Uterus (tissue), 3 donors: ENCODE measurements at regions not wholly inside any gene's neighbourhood (a gene's known extent, or its start where the extent isn't known, plus 50 kb on each side); places are given as distances from the start of the nearest gene placed in this dataset.

ENCODE experiments used
- DNase-seq, 2 donors: peaks; one replicate each; pipeline ENCODE4 v3.0.0-alpha.2; 2019 to 2020
- H3K27ac ChIP-seq, 2 donors: fragments of 200-600 bp; sonication (generic); 1 replicate in 1 of 2; 2 replicates in 1 of 2; pipeline ENCODE4 v1.5.1; 2016 to 2018
- H3K27me3 ChIP-seq, 2 donors: fragments of 200-600 bp; sonication (generic); one replicate each; pipeline ENCODE4 v1.5.1; 2018 to 2019; ENCODE audit warnings: control low read depth in 1 of 2
- H3K36me3 ChIP-seq, 2 donors: fragments of 200-600 bp; sonication (generic); one replicate each; pipeline ENCODE4 v1.5.1; 2019; ENCODE audit warnings: control low read depth in 1 of 2
- H3K4me1 ChIP-seq, 2 donors: fragments of 200-600 bp; sonication (generic); one replicate each; pipeline ENCODE4 v1.5.1; 2018 to 2019; ENCODE audit warnings: control low read depth in 1 of 2
- H3K4me3 ChIP-seq, 2 donors: fragments of 200-600 bp; sonication (generic); 1 replicate in 1 of 2; 2 replicates in 1 of 2; pipeline ENCODE4 v1.5.1; 2018 to 2019; ENCODE audit warnings: mild to moderate bottlenecking in 1 of 2
- H3K9me3 ChIP-seq, 2 donors: fragments of 200-600 bp; sonication (generic); one replicate each; pipeline ENCODE4 v1.5.1; 2019; ENCODE audit warnings: control low read depth in 1 of 2
- POLR2A ChIP-seq, 2 donors: fragments of 450-650 bp; IDR thresholded peaks; one replicate each; pipeline ENCODE4 v1.6.1; 2016; ENCODE audit warnings: antibody characterized with exemption in 2 of 2, mild to moderate bottlenecking in 1 of 2, moderate library complexity in 1 of 2
- intact Hi-C: fragments of 100-400 bp; cut with DNase I; formaldehyde crosslinking; loops from one replicate; pipeline ENCODE4 v1.15.1; 2023; ENCODE audit warnings: low total_unique reads
- TF ChIP-seq, protein P1 (sequence below), 4 experiments: fragments of 200-600 bp in 2 of 4; fragments of 450-650 bp in 2 of 4; sonication (generic) in 2 of 4; IDR thresholded peaks; one replicate each; pipeline ENCODE4 v1.5.1; 2016 to 2019; ENCODE audit warnings: antibody characterized with exemption in 4 of 4, mild to moderate bottlenecking in 2 of 4, moderate library complexity in 1 of 4
- donor health status: DM: yes; HTN: yes; CAD: no.

DNA sequence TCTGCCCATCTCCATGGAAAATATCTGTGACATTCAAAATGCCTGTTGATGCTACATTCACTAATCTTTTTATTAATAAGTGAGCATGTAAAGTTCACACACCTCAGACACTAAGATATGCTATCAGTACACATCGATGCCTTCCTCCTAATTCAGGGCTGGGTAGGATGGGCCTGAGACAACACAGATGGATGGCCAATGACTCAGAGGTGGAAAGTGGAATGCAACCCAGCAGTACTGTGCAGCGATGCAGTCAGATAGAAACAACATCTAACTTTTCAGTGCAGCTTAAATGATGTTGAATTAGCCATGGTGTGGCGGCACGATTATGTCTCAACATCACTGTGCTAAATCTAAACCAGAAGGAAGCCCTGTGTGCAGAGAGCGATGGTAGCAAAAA, 161.6 kb upstream of the KCNJ15 start:
- Histone ChIP-seq H3K36me3 (no peaks in the 10 kb centered on the region), H3K27me3 (no peaks in the 10 kb centered on the region), H3K27ac (no peak overlapping the region), H3K9me3 (no peaks in the 10 kb centered on the region), H3K4me3 (no peak overlapping the region), H3K4me1 (no peaks in the 10 kb centered on the region)
- DNase-seq: no peak
- TF ChIP-seq, protein P1, sequence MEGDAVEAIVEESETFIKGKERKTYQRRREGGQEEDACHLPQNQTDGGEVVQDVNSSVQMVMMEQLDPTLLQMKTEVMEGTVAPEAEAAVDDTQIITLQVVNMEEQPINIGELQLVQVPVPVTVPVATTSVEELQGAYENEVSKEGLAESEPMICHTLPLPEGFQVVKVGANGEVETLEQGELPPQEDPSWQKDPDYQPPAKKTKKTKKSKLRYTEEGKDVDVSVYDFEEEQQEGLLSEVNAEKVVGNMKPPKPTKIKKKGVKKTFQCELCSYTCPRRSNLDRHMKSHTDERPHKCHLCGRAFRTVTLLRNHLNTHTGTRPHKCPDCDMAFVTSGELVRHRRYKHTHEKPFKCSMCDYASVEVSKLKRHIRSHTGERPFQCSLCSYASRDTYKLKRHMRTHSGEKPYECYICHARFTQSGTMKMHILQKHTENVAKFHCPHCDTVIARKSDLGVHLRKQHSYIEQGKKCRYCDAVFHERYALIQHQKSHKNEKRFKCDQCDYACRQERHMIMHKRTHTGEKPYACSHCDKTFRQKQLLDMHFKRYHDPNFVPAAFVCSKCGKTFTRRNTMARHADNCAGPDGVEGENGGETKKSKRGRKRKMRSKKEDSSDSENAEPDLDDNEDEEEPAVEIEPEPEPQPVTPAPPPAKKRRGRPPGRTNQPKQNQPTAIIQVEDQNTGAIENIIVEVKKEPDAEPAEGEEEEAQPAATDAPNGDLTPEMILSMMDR (IDR thresholded peaks at IDR 0.05): no peak
- TF ChIP-seq POLR2A (IDR thresholded peaks at IDR 0.05): no peak
- intact Hi-C loops: no loop called here

DNA sequence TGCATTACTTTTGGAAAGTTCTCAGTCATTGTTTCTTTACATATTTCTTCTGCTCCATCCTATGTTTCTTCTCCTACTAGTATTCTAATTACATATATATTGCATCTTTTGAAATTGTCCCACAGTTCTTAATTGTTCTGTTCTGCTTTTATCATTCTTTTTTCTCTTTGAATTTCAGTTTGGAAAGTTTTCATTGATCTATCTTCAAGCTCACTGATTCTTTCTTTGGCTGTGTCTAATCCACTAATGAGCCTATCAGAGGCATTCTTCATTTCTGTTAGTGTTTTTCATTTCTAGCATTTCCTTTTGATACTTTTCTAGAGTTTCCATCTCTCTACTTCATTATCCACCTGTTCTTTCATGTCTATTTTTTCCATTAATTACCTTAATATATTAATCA, 159.0 kb upstream of the KCNJ15 start:
- H3K4me1 ChIP-seq: no peaks in the 10 kb centered on the region

DNA sequence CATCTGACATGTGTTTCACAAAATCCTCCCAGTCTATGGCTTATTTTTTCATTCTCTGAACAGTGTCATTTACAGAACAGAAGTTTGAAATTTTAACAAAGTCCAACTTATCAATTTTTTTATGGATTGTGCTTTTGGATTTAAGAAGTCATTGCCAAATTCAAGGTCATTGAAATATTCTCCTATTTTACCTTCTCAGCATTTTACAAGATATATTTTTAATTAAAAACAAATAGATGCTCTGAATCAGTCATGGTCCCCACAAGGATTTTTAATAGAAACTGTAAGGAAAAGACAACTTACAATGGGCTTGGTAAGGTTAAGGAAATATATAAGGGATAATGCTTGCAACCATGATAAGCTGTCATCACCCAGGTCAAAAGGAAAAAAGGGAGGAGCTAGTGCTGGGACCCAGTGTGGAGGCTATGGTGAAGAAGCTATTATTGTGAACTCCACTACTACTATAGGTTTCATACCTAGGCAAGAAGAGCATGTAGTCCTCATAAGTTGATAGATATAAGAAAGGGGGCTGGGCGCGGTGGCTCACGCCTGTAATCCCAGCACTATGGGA, 144.5 kb upstream of the KCNJ15 start:
- Histone ChIP-seq H3K36me3 (no peaks in the 10 kb centered on the region), H3K9me3 (no peaks in the 10 kb centered on the region), H3K27me3 (no peaks in the 10 kb centered on the region), H3K4me3 (no peak overlapping the region), H3K4me1 (no peaks in the 10 kb centered on the region), H3K27ac (no peak overlapping the region)
- TF ChIP-seq POLR2A (IDR thresholded peaks at IDR 0.05): no peak
- TF ChIP-seq, protein P1 (IDR thresholded peaks at IDR 0.05): no peak
- intact Hi-C loops: no loop called here
- DNase-seq: no peak

More for the DNA sequence above, 159.0 kb upstream of the KCNJ15 start:
- Histone ChIP-seq H3K4me3 (no peak overlapping the region), H3K9me3 (no peaks in the 10 kb centered on the region), H3K27ac (no peak overlapping the region), H3K27me3 (no peaks in the 10 kb centered on the region), H3K36me3 (no peaks in the 10 kb centered on the region)
- no peak for DNase-seq
- TF ChIP-seq POLR2A (IDR thresholded peaks at IDR 0.05): no peak
- TF ChIP-seq, protein P1 (IDR thresholded peaks at IDR 0.05): no peak
- intact Hi-C loops: no loop called here

DNA sequence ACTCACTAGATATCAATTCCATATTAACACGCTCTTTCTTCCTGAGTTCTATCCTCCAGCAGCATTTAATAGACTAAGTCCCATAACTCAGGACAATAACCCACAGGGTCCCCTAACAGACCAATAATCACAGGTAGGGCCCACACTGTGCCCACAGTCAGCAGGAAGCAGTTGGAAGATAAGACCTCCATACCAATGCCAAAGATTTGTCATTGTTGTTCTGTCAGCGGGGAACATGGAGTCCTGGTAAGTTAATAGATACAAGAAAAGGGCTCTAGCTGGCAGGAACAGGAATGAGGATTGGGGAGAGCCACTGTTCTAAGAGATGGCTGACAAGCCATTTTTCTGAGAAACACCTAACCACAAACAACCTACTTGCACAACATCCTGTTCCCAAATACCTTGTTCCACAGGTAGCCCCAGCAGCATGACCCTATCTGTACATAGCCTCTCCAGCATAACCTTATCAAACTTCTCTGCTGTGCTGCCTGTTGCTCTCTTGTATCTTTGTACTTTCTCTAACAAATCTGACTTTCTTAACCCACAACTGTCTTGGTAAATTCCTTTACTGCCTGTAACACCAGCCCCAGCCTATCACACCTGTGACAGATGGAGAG, 142.0 kb upstream of the KCNJ15 start:
- TF ChIP-seq, protein P1 (IDR thresholded peaks at IDR 0.05): no peak
- TF ChIP-seq POLR2A (IDR thresholded peaks at IDR 0.05): no peak
- Histone ChIP-seq H3K9me3 (no peaks in the 10 kb centered on the region), H3K36me3 (no peaks in the 10 kb centered on the region), H3K27ac (no peak overlapping the region), H3K4me3 (no peak overlapping the region), H3K4me1 (no peaks in the 10 kb centered on the region), H3K27me3 (no peaks in the 10 kb centered on the region)
- intact Hi-C loops: no loop called here
- no peak for DNase-seq

DNA sequence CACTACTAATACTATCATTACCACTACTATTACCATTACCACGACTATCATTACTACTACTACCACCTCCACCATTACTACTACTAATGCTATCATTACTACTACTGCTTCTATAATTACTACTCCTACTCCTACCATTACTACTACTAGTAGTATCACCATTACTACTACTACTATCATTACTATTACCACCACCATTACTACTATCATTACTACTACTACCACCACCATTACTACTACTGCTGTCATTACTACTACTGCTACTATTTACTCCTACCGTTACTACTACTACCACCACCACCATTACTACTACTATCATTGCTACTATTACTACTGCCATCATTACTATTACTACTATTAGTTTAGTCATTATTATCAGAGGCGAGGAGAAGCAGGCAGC, 140.9 kb upstream of the KCNJ15 start:
- Histone ChIP-seq H3K4me1 (no peaks in the 10 kb centered on the region), H3K4me3 (no peak overlapping the region), H3K27me3 (no peaks in the 10 kb centered on the region), H3K9me3 (no peaks in the 10 kb centered on the region), H3K27ac (no peak overlapping the region), H3K36me3 (no peaks in the 10 kb centered on the region)
- TF ChIP-seq, protein P1 (IDR thresholded peaks at IDR 0.05): no peak
- no peak for TF ChIP-seq POLR2A (IDR thresholded peaks at IDR 0.05)
- DNase-seq: no peak
- intact Hi-C loops: no loop called here
